H1 (cell line): ENCODE measurements at regions not wholly inside any gene's neighbourhood (a gene's known extent, or its start where the extent isn't known, plus 50 kb on each side); places are given as distances from the start of the nearest gene placed in this dataset.

ENCODE experiments used
- ASH2L ChIP-seq: fragments of 200-600, 300-600 bp; sonication (generic); IDR thresholded peaks from one replicate; pipeline ENCODE4 v1.7.1; 2017; ENCODE audit warnings: low read length
- CBX5 ChIP-seq: fragments of 300-800, 300-1000 bp; sonication (generic); IDR thresholded peaks from 2 replicates; pipeline ENCODE4 v1.7.1; 2016; ENCODE audit warnings: antibody characterized with exemption, low read length, low read depth
- CEBPB ChIP-seq: IDR thresholded peaks from 2 replicates; pipeline ENCODE4 v1.6.1; 2012; ENCODE audit warnings: low read depth, low read length
- CHD2 ChIP-seq: IDR thresholded peaks from 2 replicates; pipeline ENCODE4 v1.6.1; 2012; ENCODE audit warnings: low read length, improper control_type of control experiment
- EP300 ChIP-seq, 2 experiments: IDR thresholded peaks; 1 replicate in 1 of 2; 2 replicates in 1 of 2; pipeline ENCODE4 v1.6.1; 2011 to 2012; ENCODE audit warnings: low read depth in 2 of 2, low read length in 2 of 2, mild to moderate bottlenecking in 2 of 2, borderline replicate concordance in 1 of 2, inconsistent platforms in 1 of 2, moderate library complexity in 1 of 2
- HDAC2 ChIP-seq, 2 experiments: fragments of 300-600 bp in 1 of 2; sonication (generic) in 1 of 2; IDR thresholded peaks; 2 replicates each; pipeline ENCODE4 v1.6.1; 2011 to 2012; ENCODE audit warnings: low read depth in 2 of 2, low read length in 2 of 2, mild to moderate bottlenecking in 2 of 2, moderate library complexity in 2 of 2, borderline replicate concordance in 1 of 2, inconsistent platforms in 1 of 2
- NANOG ChIP-seq: IDR thresholded peaks from 2 replicates; pipeline ENCODE4 v1.6.1; 2011; ENCODE audit warnings: low read length, low read depth, mild to moderate bottlenecking, inconsistent platforms; ENCODE audit not compliant: insufficient read depth, poor library complexity, severe bottlenecking
- NRF1 ChIP-seq: IDR thresholded peaks from 2 replicates; pipeline ENCODE4 v1.6.1; 2011; ENCODE audit warnings: mild to moderate bottlenecking, low read depth, low read length, improper control_type of control experiment
- POLR2AphosphoS5 ChIP-seq: IDR thresholded peaks from 2 replicates; pipeline ENCODE4 v1.6.1; 2011; ENCODE audit warnings: low read depth, low read length
- RAD21 ChIP-seq, 2 experiments: IDR thresholded peaks in 1 of 2; conservative IDR thresholded peaks in 1 of 2; 2 replicates each; pipeline ENCODE4 v1.6.1; 2011; ENCODE audit warnings: low read depth in 2 of 2, low read length in 2 of 2, improper control_type of control experiment in 1 of 2, inconsistent platforms in 1 of 2, mild to moderate bottlenecking in 1 of 2, moderate library complexity in 1 of 2
- RXRA ChIP-seq: IDR thresholded peaks from 2 replicates; pipeline ENCODE4 v1.6.1; 2011; ENCODE audit warnings: low read depth, mild to moderate bottlenecking, low read length, moderate library complexity; ENCODE audit not compliant: insufficient read depth
- SRF ChIP-seq: IDR thresholded peaks from 2 replicates; pipeline ENCODE4 v1.6.1; 2011; ENCODE audit warnings: mild to moderate bottlenecking, low read depth, low read length, moderate library complexity
- TF ChIP-seq, protein P1 (sequence below): IDR thresholded peaks from 2 replicates; pipeline ENCODE4 v1.6.1; 2012; ENCODE audit warnings: low read length, inconsistent platforms

DNA sequence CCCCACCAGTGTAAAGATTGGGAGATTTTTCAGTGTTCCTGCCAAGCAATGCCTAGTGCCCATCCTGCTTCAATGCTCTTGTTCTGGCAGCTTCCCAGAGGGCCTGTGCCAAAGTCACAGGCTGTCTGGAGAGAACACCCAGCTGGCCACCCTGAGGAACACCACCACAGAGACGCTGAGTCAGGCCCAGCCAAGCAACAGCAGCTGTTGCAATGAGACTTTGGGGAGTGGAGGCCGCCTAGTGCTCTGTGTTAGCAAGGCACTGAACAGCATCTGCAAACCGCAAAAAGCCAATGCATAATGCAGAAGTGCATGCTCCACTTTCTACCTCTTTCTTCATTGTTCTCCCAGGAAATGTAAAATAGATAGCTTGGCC is 168.1 kb downstream of the NXPE2 start (continued):
- TF ChIP-seq ASH2L (no peak), HDAC2 (IDR thresholded peaks at IDR 0.05; ENCODE audit: borderline replicate concordance in 1 of 2, low read depth in 2 of 2, low read length in 2 of 2) (no peak), RAD21 (IDR thresholded peaks at IDR 0.05 in 1 of 2, conservative IDR thresholded peaks at IDR 0.05 in 1 of 2; ENCODE audit: low read depth in 2 of 2, low read length in 2 of 2) (peak in 1 of 2 experiments; percentile 27; a peak in 1 of 4 replicates), POLR2AphosphoS5 (no peak), SRF (no peak), CBX5 (no peak), EP300 (IDR thresholded peaks at IDR 0.05; ENCODE audit: borderline replicate concordance in 1 of 2, low read depth in 2 of 2, low read length in 2 of 2) (no peak), NANOG (no peak), CEBPB (no peak), CHD2 (no peak), RXRA (no peak), NRF1 (no peak)
- TF ChIP-seq, protein P1, sequence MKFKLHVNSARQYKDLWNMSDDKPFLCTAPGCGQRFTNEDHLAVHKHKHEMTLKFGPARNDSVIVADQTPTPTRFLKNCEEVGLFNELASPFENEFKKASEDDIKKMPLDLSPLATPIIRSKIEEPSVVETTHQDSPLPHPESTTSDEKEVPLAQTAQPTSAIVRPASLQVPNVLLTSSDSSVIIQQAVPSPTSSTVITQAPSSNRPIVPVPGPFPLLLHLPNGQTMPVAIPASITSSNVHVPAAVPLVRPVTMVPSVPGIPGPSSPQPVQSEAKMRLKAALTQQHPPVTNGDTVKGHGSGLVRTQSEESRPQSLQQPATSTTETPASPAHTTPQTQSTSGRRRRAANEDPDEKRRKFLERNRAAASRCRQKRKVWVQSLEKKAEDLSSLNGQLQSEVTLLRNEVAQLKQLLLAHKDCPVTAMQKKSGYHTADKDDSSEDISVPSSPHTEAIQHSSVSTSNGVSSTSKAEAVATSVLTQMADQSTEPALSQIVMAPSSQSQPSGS, result no peak
